NCI-H1436 (cell line): ENCODE measurements at regions not wholly inside any gene's neighbourhood (a gene's known extent, or its start where the extent isn't known, plus 50 kb on each side); places are given as distances from the start of the nearest gene placed in this dataset.
"Not testable (repeated sequence)": the region's sequence is repeated elsewhere in the genome, so short reads cannot be mapped to it uniquely, and the experiment has no call there.

Experiments used
- DNase-seq: peaks from one replicate; lab custom pipeline; 2025; lab: John Stamatoyannopoulos, UW

- DNase-seq: not testable (repeated sequence)
These were observed 136.5 kb downstream of the ZNF92 start for GRCh38 chr7:65510187-65510538.

GRCh38 chr7:65519751-65520150, 146.1 kb downstream of the ZNF92 start:
- not testable (repeated sequence) for DNase-seq

DNA sequence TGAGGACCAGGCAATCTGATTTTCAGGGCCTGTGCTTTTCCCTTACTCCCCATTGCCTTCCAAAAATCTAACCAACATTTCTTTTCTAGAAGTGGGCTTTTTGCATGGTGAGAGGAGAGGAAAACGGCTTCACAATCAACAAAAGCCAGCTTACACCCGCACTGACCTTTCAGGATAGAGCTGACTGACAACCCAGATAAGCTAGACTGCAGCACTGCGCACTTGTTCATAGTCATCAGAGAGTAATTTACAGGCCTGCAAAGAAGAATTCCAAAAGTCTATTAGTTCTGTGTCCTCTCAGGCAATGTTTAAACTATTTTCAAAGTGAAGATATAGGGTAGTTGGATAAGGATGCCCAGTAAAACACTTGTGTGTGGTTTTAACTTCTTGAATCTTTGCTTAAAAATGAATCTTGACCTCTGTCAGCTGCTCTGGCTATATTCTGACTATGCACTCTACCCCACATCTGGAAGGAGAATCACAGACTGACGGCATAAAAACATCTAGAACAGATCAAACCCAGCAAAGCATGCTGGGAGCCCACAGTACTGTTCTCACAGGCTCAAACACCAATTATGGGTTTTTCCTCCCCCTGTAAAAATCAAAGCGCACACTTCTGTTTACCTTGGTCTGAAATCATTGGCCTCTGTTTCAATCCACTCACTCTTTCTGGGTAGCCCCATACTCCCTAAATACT, 172.0 kb downstream of the ZNF92 start:
- not testable (repeated sequence) for DNase-seq

DNA sequence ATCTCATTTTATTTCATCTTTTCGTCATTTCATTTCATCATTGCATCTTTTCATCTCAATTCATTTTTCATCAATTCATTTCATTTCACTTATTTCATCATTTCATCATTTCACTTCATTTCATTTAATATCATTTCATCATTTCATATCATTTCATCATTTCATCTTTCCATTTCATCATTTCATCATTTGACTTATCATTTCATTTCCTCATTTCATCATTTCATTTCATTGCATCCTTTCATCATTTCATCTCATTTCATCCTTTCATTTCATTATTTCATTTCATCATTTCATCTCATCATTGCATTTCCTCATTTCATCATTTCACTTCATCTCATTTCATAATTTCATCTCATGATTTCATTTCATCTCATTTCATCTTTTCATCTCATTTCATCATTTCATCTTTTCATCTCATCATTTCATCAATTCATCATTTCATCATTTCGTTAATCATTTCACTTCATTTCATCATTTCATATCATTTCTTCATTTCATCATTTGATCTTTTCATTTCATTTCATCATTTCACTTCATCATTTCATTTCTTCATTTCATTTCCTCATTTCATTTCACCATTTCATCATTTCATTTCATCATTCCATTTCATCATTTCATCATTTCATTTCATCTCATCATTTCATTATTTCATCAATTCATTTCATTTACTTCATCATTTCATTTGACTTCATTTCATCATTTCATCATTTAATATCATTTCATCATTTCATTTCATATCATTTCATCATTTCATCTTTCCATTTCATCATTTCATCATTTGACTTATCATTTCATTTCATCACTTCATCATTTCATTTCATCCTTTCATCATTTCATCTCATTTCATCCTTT, 176.2 kb downstream of the ZNF92 start:
- DNase-seq: not testable (repeated sequence)

- DNase-seq: not testable (repeated sequence)
These were observed 176.8 kb downstream of the ZNF92 start for GRCh38 chr7:65550444-65550809.

DNA sequence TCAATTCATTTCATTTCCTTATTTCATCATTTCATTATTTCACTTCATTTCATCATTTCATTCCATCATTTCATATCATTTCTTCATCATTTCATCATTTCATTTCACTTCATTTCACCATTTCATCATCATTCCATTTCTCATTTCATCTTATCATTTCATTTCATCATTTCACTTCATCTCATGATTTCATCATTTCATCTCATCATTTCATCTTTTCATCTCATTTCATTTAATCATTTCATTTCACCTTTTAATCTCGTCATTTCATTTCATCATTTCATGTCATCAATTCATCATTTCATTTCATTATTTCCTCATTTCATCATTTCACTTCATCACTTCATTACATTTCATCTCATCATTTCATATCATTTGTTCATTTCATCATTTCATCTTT, 177.4 kb downstream of the ZNF92 start:
- not testable (repeated sequence) for DNase-seq

DNA sequence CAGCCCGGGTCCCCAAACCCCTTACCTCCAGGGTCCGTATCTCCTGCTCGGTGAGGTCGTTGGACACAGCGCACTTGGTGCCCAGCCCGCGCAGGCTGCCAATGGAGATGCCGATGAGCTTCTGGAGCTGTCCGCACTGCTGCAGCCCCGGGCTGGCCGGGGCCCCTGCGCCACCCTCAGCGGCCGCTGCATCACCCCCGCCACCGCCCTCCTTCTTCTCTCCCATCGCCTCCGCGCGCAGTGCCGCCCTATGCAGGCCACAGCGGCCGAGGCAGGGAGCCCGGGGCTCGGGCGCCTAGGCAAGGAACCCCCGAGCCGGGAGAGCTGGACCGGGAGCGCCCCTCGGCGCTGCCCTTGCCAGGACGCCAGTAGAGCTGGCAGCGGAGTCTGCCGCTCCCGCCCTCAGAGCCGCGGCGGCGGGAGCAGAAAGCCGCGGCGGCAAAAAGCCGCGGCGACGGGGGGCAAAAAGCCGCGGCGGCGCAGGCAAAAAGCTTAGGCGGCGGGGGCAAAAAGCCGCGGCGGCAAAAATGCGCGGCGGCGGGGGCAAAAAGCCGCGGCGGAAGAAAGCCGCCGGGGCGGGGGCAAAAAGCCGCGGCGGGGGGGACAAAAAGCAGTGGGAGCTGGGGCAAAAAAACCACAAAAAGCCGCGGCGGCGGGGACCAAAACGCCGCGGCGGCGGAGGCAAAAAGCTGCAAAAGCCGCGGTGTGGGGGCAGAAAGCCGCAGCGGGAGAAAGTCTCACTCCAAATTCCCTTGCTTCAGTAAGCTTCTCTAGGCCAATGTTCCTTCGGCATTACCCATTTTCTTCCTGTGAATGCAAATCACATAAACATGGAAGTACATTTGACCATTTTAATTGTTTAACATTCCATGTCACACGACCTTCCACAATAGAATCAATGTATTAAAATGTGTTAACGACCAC, 181.2 kb downstream of the ZNF92 start:
- DNase-seq: not testable (repeated sequence)

- not testable (repeated sequence) for DNase-seq
These were observed 184.9 kb downstream of the ZNF92 start for GRCh38 chr7:65558584-65558983.

GRCh38 chr7:65561786-65562372, 188.2 kb downstream of the ZNF92 start:
- not testable (repeated sequence) for DNase-seq

GRCh38 chr7:65562522-65562921, 188.9 kb downstream of the ZNF92 start:
- DNase-seq: not testable (repeated sequence)

GRCh38 chr7:65563333-65563732, 189.7 kb downstream of the ZNF92 start:
- not testable (repeated sequence) for DNase-seq

GRCh38 chr7:65568226-65568625, 194.6 kb downstream of the ZNF92 start:
- not testable (repeated sequence) for DNase-seq

DNA sequence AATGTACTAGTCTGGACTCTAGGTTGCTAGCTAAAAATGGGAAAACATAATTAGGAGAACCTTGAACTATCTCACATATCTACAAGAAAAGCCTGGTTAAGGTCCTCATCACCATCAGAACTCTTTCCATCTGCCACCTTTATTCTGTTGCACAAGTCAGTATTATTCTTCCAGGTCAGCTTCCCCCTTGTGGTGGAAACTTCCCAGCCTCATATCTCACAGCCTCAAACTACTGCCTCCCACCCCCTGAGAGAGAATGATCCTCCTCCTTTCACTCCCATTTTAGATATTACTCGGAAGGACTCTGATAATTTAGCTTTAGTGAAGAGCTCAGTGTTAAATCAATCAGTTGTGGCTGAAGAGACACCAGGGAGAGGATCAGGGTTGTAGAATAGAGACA, 197.3 kb downstream of the ZNF92 start:
- not testable (repeated sequence) for DNase-seq

DNA sequence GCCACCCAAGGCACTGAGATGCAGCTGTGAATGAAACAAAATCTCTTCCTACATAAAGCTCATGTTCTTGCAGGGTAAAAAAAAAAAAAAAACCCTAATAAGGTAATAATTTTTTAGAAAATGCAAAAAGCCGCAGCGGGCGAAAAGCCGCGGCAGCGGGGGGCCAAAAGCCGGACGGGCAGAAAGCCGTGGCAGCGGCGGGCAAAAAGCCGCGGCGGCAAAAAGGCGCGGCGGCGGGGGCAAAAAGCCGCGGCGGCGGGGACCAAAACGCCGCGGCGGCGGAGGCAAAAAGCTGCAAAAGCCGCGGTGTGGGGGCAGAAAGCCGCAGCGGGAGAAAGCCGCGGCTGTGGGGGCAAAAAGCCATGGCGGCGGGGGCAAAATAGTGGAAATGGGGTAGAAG, 198.9 kb downstream of the ZNF92 start:
- not testable (repeated sequence) for DNase-seq

GRCh38 chr7:65576370-65576769, 202.7 kb downstream of the ZNF92 start:
- not testable (repeated sequence) for DNase-seq

DNA sequence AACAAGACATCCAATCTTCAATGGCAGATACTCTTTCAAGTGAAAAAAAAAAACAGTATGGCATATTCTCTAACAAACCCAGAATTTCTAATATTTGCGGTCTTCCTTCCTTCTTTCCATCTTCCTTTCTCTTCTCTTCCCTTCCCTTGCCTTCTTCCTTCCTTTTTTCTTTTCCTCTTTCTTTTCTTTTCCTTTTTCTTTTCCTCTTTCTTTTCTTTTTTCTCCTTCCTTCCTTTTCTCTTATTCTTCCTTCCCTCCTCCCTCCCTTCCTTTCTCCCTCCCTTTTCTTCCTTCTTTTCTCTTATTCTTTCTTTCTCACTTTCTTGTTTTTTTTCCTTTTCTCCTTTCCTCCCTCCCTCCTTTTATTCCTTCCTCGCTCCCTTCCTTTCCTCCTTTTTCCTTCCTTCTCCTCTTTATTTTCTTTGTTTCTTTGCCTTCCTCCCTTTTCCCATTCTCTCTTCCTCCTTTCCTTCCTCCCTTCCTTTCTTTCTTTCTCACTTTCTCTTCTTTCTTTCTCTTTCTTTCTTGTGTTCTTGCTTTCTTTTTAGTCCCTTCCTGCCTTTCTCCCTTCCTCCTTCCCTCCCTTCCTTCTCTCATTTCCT, 209.0 kb downstream of the ZNF92 start:
- DNase-seq: not testable (repeated sequence)

DNA sequence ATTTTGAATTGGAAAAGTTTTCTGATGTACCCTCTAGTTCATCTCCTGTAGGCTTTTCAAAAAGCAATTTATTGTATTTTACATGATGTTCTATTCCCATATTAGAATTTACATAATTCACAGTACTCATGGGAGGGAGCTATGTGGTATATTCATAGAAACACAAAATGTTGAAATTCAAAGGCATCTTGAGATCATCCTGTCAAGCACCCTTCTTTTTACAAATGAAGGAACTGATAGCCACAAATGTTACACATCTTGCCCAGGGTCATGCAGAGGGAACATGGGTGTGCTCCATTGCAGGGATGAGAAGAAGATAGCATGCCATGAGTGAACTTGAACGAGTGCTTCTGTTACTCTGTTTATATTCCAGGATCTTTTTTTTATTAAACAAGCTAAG, 228.8 kb downstream of the ZNF92 start:
- DNase-seq: not testable (repeated sequence)

GRCh38 chr7:65609131-65609530, 235.5 kb downstream of the ZNF92 start:
- DNase-seq: no peak

DNA sequence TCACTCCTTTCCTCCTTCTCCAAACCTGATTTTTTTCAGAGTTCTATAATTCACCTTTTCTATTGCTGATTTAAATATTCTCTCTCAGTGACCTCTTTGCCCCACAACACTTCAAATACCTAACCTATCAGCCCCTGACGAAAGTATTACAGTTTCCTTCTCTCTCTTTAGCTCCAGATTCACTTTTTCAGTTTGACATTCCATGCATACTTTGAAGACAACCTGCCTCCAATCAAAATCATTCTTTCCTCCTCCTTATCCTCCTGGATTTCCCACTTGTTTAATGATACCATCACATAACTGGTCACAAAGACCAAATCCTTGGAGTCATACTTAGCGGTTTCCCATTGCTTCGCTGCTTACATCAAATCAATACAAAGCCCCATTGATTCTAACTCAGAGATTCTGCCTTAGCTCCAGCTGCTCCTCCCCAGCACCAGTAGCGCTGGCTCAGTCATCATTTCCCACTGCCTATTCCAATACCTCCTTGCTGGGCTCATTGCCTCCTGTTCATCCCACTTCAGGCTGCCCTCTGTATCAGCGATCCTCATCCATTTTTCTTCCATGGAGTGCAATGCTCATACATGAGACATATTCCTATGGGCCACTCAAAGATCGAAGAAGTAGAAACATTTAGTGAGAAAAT, 240.1 kb downstream of the ZNF92 start:
- DNase-seq: not testable (repeated sequence)

DNA sequence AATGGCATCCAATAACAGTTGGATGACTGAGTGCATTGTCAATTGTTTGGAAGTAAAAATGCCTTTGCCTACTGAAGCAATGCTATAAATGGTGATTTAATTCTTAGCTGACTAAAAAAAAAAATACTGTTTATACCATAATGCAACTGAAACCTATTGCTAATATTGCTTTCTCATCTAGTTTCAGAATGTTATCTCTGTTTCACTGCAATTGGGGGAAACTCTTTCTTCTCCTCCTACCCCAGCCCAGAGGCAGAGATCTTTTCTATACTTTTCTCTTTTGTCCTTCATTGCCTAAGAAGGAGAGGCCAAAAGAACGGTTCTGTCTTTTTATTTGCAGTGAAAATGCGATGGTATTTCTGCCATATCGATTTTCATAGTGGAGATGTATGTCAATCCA, 242.5 kb downstream of the ZNF92 start:
- DNase-seq: not testable (repeated sequence)

DNA sequence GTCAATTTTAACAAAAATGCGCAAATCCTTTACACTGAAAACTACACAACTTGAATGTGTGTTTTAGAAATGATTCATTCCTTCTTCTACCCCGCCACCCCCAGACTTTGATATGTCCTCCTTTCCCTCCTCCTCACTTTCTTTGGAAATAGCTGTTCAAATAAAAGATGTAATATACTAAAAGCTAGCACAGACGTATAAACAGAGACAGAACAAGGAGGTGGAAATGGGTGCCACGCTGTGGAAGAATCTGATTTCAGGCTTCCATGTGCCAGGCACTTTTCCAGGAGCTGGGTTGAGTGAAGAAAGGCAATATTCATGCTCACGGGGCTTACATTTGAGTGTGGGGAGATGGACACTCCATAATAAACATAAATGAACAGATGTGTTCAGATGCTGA, 246.6 kb downstream of the ZNF92 start:
- DNase-seq: not testable (repeated sequence)
